ENCODE measurements at regions not wholly inside any gene's neighbourhood (a gene's known extent, or its start where the extent isn't known, plus 50 kb on each side); places are given as distances from the start of the nearest gene placed in this dataset.
"Not testable (repeated sequence)": the region's sequence is repeated elsewhere in the genome, so short reads cannot be mapped to it uniquely, and the experiment has no call there.

GRCh38 chr5:34378498-34378897 lies 277.6 kb upstream of the RAI14 start:
- H3K36me3 ChIP-seq (ENCODE audit: control insufficient read depth in 2 of 2, insufficient read depth in 2 of 2, low read length in 2 of 2); H3K4me3 ChIP-seq (ENCODE audit: low read length in 2 of 2); H3K27me3 ChIP-seq (ENCODE audit: control insufficient read depth in 1 of 2, insufficient read depth in 2 of 2, low read length in 2 of 2); H3K9ac ChIP-seq (ENCODE audit: low read length in 2 of 2); H3K27ac ChIP-seq (ENCODE audit: low read length); H3K4me1 ChIP-seq (ENCODE audit: control insufficient read depth, insufficient read depth, low read length); H3K9me3 ChIP-seq (ENCODE audit: control insufficient read depth in 2 of 2, low read length in 2 of 2): not testable (repeated sequence)

- H3K36me3 ChIP-seq (ENCODE audit: control insufficient read depth in 2 of 2, insufficient read depth in 2 of 2, low read length in 2 of 2); H3K4me1 ChIP-seq (ENCODE audit: control insufficient read depth, insufficient read depth, low read length); H3K9ac ChIP-seq (ENCODE audit: low read length in 2 of 2); H3K4me3 ChIP-seq (ENCODE audit: low read length in 2 of 2); H3K27ac ChIP-seq (ENCODE audit: low read length); H3K27me3 ChIP-seq (ENCODE audit: control insufficient read depth in 1 of 2, insufficient read depth in 2 of 2, low read length in 2 of 2); H3K9me3 ChIP-seq (ENCODE audit: control insufficient read depth in 2 of 2, low read length in 2 of 2): not testable (repeated sequence)
Observed at GRCh38 chr5:34388754-34389153, 267.4 kb upstream of the RAI14 start.

DNA sequence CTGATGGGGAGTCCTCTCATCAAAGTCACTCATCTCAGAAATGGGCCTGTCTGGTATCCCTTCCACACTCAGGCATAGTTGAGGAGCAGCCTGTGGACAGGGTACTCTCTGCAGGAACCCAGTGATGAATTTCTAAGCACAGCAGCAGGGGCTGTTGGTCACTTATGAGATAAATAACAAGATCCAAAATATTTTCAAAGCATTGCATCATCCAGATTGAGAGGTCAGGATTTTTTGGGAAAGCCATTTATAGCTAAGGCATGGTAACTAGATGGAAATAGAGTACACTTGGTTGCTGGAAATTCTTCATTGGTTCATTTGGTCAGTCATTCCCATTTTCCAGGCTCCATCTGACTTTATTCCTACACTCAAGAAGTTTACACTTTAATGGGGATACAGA lies 246.8 kb upstream of the RAI14 start:
- Histone ChIP-seq H3K9me3 (ENCODE audit: control insufficient read depth in 2 of 2, low read length in 2 of 2) (no peaks in the 10 kb centered on the region), H3K9ac (ENCODE audit: low read length in 2 of 2) (no peak overlapping the region), H3K27ac (ENCODE audit: low read length) (no peak overlapping the region), H3K4me3 (ENCODE audit: low read length in 2 of 2) (no peak overlapping the region), H3K27me3 (ENCODE audit: control insufficient read depth in 1 of 2, insufficient read depth in 2 of 2, low read length in 2 of 2) (no peaks in the 10 kb centered on the region), H3K4me1 (ENCODE audit: control insufficient read depth, insufficient read depth, low read length) (no peaks in the 10 kb centered on the region), H3K36me3 (ENCODE audit: control insufficient read depth in 2 of 2, insufficient read depth in 2 of 2, low read length in 2 of 2) (no peaks in the 10 kb centered on the region)

DNA sequence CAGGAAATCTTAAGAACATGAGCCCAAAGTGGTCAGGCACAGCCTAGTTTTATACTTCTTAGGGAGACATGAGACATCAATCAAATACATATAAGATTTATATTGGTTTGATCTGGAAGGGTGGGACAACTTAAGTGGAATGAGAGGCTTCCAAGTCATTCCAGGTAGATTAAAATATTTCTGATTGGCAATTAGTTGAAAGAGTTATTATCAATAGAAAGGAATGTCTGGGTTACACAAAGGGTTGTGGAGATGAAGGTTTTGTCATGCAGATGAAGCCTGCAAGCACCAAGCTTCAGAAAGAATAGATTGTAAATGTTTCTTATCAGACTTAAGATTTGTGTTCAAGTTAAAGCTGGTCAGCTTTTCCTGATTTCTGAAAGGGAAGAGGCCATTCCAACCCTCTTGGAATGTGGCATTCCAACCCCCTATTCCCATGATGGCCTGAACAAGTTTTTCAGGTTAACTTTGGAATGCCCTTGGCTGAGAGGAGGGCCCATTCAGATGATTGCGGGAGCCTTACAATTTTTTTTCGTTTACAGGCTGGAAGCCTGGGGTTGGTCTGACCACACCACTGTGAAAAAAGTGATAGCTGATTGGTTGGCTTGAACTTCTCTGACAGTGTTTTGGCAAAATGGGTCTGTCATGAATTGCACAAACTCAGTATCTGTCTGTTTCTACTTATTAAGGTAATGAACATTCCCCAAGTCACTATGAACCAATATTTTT lies 245.6 kb upstream of the RAI14 start:
- Histone ChIP-seq H3K36me3 (ENCODE audit: control insufficient read depth in 2 of 2, insufficient read depth in 2 of 2, low read length in 2 of 2) (no peaks in the 10 kb centered on the region), H3K27me3 (ENCODE audit: control insufficient read depth in 1 of 2, insufficient read depth in 2 of 2, low read length in 2 of 2) (no peaks in the 10 kb centered on the region), H3K4me1 (ENCODE audit: control insufficient read depth, insufficient read depth, low read length) (no peaks in the 10 kb centered on the region), H3K9me3 (ENCODE audit: control insufficient read depth in 2 of 2, low read length in 2 of 2) (no peaks in the 10 kb centered on the region), H3K27ac (ENCODE audit: low read length) (no peak overlapping the region), H3K4me3 (ENCODE audit: low read length in 2 of 2) (no peak overlapping the region), H3K9ac (ENCODE audit: low read length in 2 of 2) (no peak overlapping the region)

DNA sequence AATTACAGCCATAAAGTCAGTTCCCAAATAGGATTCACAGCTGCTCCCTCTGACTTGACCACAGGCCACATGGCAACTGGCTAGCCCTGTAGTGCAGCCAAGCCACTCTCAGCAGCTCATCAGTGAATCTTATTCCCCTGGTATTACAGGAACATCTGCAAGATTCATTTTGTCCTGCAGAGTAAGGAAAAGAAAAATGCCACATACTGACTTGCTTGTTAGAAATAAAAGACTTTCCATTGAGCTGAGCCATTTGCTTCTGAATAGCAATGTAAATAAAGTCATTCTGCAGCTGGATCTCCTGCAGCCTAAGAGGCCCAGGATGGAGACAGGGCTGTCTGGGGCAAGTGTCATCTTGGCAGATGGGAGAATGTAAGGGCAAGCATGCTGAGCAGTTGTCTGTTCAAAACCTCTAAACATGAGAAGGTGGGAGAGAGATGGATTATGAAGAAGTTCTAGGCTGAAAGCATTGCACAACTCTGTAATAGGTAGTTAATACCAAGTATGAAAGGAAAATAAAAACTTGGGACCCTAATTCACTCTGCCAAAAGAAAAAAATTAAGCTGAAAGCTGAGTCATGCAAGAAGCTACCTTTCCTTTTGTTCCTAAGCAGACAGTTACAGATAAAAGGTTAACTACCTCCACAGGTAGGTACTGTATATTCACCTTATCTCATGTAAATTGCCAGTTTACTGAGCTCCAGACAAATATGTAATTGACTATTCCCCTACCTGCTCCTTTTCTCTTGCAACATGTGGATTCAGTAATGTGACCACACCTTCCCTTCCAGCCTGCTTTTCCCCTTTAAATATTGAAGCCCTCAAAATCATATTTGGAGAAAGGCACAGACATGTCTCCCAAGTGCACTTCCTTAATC lies 244.4 kb upstream of the RAI14 start:
- H3K27me3 ChIP-seq (ENCODE audit: control insufficient read depth in 1 of 2, insufficient read depth in 2 of 2, low read length in 2 of 2) = no peaks in the 10 kb centered on the region
- H3K27ac ChIP-seq (ENCODE audit: low read length) = no peak overlapping the region
- no peak overlapping the region for H3K4me3 ChIP-seq (ENCODE audit: low read length in 2 of 2)
- no peaks in the 10 kb centered on the region for H3K4me1 ChIP-seq (ENCODE audit: control insufficient read depth, insufficient read depth, low read length)
- no peak overlapping the region for H3K9ac ChIP-seq (ENCODE audit: low read length in 2 of 2)
- no peaks in the 10 kb centered on the region for H3K36me3 ChIP-seq (ENCODE audit: control insufficient read depth in 2 of 2, insufficient read depth in 2 of 2, low read length in 2 of 2)
- no peaks in the 10 kb centered on the region for H3K9me3 ChIP-seq (ENCODE audit: control insufficient read depth in 2 of 2, low read length in 2 of 2)

GRCh38 chr5:34412736-34413135 lies 243.4 kb upstream of the RAI14 start:
- Histone ChIP-seq H3K4me1 (ENCODE audit: control insufficient read depth, insufficient read depth, low read length) (no peaks in the 10 kb centered on the region), H3K4me3 (ENCODE audit: low read length in 2 of 2) (no peak overlapping the region), H3K9ac (ENCODE audit: low read length in 2 of 2) (no peak overlapping the region), H3K9me3 (ENCODE audit: control insufficient read depth in 2 of 2, low read length in 2 of 2) (no peaks in the 10 kb centered on the region), H3K36me3 (ENCODE audit: control insufficient read depth in 2 of 2, insufficient read depth in 2 of 2, low read length in 2 of 2) (no peaks in the 10 kb centered on the region), H3K27ac (ENCODE audit: low read length) (no peak overlapping the region), H3K27me3 (ENCODE audit: control insufficient read depth in 1 of 2, insufficient read depth in 2 of 2, low read length in 2 of 2) (no peaks in the 10 kb centered on the region)

DNA sequence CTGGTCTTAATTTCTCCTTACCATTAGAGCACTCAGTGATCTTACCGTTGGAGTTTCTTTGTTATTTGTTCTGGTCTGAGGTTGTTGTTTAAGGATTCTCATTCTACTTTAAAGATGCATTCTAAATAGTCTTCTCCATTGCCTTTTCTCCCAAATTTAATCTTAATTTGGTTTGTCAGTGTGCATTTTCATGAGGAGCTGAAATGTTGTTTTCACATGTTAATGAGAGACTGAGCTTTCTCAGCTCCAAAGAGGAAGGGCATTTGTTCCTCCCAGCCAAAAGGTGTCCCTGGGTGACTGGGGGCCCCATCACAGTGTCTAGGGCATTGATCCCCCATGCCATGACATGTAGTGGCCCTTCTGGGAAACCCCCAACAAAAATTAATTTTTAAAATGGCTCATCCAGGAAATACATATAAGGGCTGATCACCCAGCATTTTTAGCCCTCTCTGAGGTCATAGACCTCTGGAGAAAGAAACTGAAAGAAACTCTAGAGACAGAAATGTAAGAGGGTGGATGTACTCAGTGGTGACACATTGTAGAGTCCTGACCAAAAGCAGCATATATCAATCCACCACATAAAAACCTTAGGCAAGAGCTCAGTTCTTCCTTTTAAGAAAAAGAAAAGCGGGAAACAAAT lies 240.4 kb upstream of the RAI14 start:
- no peak overlapping the region for H3K9ac ChIP-seq (ENCODE audit: low read length in 2 of 2)
- no peak overlapping the region for H3K27ac ChIP-seq (ENCODE audit: low read length)
- no peaks in the 10 kb centered on the region for H3K27me3 ChIP-seq (ENCODE audit: control insufficient read depth in 1 of 2, insufficient read depth in 2 of 2, low read length in 2 of 2)
- H3K36me3 ChIP-seq (ENCODE audit: control insufficient read depth in 2 of 2, insufficient read depth in 2 of 2, low read length in 2 of 2) = no peaks in the 10 kb centered on the region
- H3K9me3 ChIP-seq (ENCODE audit: control insufficient read depth in 2 of 2, low read length in 2 of 2) = no peaks in the 10 kb centered on the region
- no peak overlapping the region for H3K4me3 ChIP-seq (ENCODE audit: low read length in 2 of 2)
- no peaks in the 10 kb centered on the region for H3K4me1 ChIP-seq (ENCODE audit: control insufficient read depth, insufficient read depth, low read length)

DNA sequence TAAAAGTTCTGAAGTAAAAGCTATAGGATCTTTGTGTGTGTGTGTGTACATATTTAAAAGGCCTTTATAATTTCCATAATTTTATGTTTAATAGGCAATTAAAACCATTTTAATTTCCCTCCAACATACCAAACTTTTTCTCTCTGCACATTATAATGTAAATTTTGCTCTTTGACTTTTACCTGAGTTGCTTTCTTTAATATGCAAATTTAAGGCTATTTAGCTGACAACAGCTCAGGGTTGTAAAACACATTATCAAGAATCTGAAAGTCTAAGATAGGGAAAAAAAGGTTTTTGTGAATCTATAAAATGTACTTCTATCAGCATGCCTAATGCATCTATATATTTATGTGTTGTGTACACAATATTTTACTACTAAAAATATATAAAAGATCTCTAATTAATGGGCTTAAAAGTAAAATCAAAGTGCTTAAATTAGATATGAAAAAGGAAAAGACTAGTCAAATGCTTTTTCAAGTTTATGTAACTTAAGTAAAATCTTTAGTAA lies 239.6 kb upstream of the RAI14 start:
- Histone ChIP-seq H3K4me3 (ENCODE audit: low read length in 2 of 2) (no peak overlapping the region), H3K9ac (ENCODE audit: low read length in 2 of 2) (no peak overlapping the region), H3K36me3 (ENCODE audit: control insufficient read depth in 2 of 2, insufficient read depth in 2 of 2, low read length in 2 of 2) (no peaks in the 10 kb centered on the region), H3K4me1 (ENCODE audit: control insufficient read depth, insufficient read depth, low read length) (no peaks in the 10 kb centered on the region), H3K27me3 (ENCODE audit: control insufficient read depth in 1 of 2, insufficient read depth in 2 of 2, low read length in 2 of 2) (no peaks in the 10 kb centered on the region), H3K27ac (ENCODE audit: low read length) (no peak overlapping the region), H3K9me3 (ENCODE audit: control insufficient read depth in 2 of 2, low read length in 2 of 2) (no peaks in the 10 kb centered on the region)

GRCh38 chr5:34420191-34420590 lies 235.9 kb upstream of the RAI14 start:
- H3K4me1 ChIP-seq (ENCODE audit: control insufficient read depth, insufficient read depth, low read length); H3K36me3 ChIP-seq (ENCODE audit: control insufficient read depth in 2 of 2, insufficient read depth in 2 of 2, low read length in 2 of 2); H3K9ac ChIP-seq (ENCODE audit: low read length in 2 of 2); H3K27ac ChIP-seq (ENCODE audit: low read length); H3K27me3 ChIP-seq (ENCODE audit: control insufficient read depth in 1 of 2, insufficient read depth in 2 of 2, low read length in 2 of 2); H3K9me3 ChIP-seq (ENCODE audit: control insufficient read depth in 2 of 2, low read length in 2 of 2); H3K4me3 ChIP-seq (ENCODE audit: low read length in 2 of 2): not testable (repeated sequence)

DNA sequence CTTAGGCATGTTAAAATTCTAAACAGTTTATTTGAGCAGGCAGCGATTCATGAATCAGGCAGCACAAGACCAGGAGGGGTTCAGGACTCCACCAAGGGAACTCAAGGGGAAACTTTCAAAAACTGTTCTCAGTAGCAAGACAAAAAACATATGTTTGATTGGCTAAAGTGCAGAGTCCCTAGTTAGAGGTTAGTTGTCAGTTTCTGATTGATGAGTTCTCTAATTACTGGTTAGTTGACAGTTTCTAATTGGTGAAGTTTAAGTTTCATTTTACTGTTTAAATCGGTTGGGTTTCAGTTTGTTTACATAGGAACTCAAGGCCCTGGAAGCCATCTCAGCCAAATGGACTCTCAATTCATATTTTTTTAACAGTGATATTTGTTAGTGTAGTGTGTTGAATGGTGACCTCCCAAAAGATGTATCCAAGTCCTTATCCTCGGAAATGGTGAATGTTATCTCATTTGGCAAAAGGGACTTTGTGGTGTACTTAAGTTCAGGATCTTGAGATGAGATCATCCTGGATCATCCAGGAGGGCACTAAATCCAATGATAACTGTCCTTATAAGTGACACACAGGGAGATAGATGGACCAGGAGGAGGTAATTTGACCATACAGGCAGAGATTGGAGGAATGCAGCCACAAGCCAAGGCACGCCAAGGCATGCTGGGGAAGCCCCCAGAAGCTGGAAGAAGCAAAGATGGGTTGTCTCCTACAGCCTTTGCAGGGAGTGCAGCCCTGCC lies 219.2 kb upstream of the RAI14 start:
- no peak overlapping the region for H3K4me3 ChIP-seq (ENCODE audit: low read length in 2 of 2)
- no peaks in the 10 kb centered on the region for H3K27me3 ChIP-seq (ENCODE audit: control insufficient read depth in 1 of 2, insufficient read depth in 2 of 2, low read length in 2 of 2)
- no peaks in the 10 kb centered on the region for H3K9me3 ChIP-seq (ENCODE audit: control insufficient read depth in 2 of 2, low read length in 2 of 2)
- H3K9ac ChIP-seq (ENCODE audit: low read length in 2 of 2) = no peak overlapping the region
- no peaks in the 10 kb centered on the region for H3K36me3 ChIP-seq (ENCODE audit: control insufficient read depth in 2 of 2, insufficient read depth in 2 of 2, low read length in 2 of 2)
- H3K4me1 ChIP-seq (ENCODE audit: control insufficient read depth, insufficient read depth, low read length) = no peaks in the 10 kb centered on the region
- H3K27ac ChIP-seq (ENCODE audit: low read length) = no peak overlapping the region
